ENCODE measurements at regions not wholly inside any gene's neighbourhood (a gene's known extent, or its start where the extent isn't known, plus 50 kb on each side); places are given as distances from the start of the nearest gene placed in this dataset.

DNA sequence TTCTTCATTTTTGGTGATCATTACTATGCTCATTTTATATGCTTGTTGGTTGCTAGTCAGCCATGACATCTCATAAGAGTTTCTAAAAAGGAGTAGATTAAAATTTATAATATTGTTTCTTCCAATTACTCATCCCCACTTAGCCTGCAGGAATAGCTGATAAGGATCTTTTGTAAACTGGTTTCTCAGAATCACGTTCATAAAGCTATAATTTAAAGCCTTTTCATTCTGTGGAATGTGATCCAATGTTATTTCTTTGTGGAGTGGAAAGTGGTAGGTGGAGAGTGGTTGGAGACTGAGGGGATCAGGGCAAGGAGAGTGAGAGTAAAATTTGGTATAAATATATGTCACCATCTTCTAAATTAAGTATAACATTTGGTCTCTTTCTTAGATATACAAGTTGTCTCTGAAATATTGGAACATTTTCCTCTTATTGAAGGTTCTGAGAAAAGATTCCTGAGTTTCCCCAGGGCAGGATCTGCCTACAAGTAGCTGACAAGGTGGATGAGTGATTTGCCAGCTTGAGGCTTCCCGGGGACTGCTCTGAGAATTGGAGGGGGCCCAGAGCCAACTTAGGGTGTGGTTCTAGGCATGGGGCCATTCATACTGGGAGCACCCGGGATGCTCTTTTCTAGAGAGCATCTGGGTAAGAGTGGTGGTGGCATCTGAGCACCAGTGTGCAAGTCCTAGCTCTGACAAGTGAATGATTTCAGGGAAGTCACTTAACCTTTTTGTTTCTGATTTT, 116.4 kb downstream of the TBX19 start:
- TF ChIP-seq, protein P1, sequence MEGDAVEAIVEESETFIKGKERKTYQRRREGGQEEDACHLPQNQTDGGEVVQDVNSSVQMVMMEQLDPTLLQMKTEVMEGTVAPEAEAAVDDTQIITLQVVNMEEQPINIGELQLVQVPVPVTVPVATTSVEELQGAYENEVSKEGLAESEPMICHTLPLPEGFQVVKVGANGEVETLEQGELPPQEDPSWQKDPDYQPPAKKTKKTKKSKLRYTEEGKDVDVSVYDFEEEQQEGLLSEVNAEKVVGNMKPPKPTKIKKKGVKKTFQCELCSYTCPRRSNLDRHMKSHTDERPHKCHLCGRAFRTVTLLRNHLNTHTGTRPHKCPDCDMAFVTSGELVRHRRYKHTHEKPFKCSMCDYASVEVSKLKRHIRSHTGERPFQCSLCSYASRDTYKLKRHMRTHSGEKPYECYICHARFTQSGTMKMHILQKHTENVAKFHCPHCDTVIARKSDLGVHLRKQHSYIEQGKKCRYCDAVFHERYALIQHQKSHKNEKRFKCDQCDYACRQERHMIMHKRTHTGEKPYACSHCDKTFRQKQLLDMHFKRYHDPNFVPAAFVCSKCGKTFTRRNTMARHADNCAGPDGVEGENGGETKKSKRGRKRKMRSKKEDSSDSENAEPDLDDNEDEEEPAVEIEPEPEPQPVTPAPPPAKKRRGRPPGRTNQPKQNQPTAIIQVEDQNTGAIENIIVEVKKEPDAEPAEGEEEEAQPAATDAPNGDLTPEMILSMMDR (IDR thresholded peaks at IDR 0.05; ENCODE audit: control extremely low read depth in 1 of 3, insufficient read depth in 1 of 3, low read depth in 1 of 3, low read length in 3 of 3): no peak
- TF ChIP-seq POLR2A (IDR thresholded peaks at IDR 0.05; ENCODE audit: control extremely low read depth in 1 of 2, low read depth in 2 of 2, low read length in 2 of 2) (no peak), POLR2AphosphoS5 (IDR thresholded peaks at IDR 0.05; ENCODE audit: low read depth, low read length) (no peak), EP300 (IDR thresholded peaks at IDR 0.05; ENCODE audit: borderline replicate concordance in 1 of 2, low read depth in 2 of 2, low read length in 2 of 2) (no peak), SIN3A (conservative IDR thresholded peaks at IDR 0.05 in 1 of 2, IDR thresholded peaks at IDR 0.05 in 1 of 2; ENCODE audit: low read depth in 1 of 2, low read length in 2 of 2) (no peak), EZH2 (IDR thresholded peaks at IDR 0.05; ENCODE audit: low read depth, low read length, severe bottlenecking) (no peak), CEBPB (IDR thresholded peaks at IDR 0.05; ENCODE audit: low read depth, low read length) (no peak), RBBP5 (IDR thresholded peaks at IDR 0.05; ENCODE audit: borderline replicate concordance, low read depth, low read length) (no peak), EGR1 (IDR thresholded peaks at IDR 0.05; ENCODE audit: borderline replicate concordance, low read depth, low read length) (no peak), RXRA (IDR thresholded peaks at IDR 0.05; ENCODE audit: insufficient read depth, low read depth, low read length) (no peak), GABPA (IDR thresholded peaks at IDR 0.05; ENCODE audit: borderline replicate concordance, insufficient read depth, low read length) (no peak), RFX5 (IDR thresholded peaks at IDR 0.05; ENCODE audit: borderline replicate concordance, low read depth, low read length) (no peak), CHD1 (IDR thresholded peaks at IDR 0.05; ENCODE audit: low read depth, low read length) (no peak)
- TF ChIP-seq, protein P2, sequence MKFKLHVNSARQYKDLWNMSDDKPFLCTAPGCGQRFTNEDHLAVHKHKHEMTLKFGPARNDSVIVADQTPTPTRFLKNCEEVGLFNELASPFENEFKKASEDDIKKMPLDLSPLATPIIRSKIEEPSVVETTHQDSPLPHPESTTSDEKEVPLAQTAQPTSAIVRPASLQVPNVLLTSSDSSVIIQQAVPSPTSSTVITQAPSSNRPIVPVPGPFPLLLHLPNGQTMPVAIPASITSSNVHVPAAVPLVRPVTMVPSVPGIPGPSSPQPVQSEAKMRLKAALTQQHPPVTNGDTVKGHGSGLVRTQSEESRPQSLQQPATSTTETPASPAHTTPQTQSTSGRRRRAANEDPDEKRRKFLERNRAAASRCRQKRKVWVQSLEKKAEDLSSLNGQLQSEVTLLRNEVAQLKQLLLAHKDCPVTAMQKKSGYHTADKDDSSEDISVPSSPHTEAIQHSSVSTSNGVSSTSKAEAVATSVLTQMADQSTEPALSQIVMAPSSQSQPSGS (IDR thresholded peaks at IDR 0.05; ENCODE audit: low read length): no peak

Measured in H1 (cell line).